ENCODE measurements at regions not wholly inside any gene's neighbourhood (a gene's known extent, or its start where the extent isn't known, plus 50 kb on each side); places are given as distances from the start of the nearest gene placed in this dataset.

DNA sequence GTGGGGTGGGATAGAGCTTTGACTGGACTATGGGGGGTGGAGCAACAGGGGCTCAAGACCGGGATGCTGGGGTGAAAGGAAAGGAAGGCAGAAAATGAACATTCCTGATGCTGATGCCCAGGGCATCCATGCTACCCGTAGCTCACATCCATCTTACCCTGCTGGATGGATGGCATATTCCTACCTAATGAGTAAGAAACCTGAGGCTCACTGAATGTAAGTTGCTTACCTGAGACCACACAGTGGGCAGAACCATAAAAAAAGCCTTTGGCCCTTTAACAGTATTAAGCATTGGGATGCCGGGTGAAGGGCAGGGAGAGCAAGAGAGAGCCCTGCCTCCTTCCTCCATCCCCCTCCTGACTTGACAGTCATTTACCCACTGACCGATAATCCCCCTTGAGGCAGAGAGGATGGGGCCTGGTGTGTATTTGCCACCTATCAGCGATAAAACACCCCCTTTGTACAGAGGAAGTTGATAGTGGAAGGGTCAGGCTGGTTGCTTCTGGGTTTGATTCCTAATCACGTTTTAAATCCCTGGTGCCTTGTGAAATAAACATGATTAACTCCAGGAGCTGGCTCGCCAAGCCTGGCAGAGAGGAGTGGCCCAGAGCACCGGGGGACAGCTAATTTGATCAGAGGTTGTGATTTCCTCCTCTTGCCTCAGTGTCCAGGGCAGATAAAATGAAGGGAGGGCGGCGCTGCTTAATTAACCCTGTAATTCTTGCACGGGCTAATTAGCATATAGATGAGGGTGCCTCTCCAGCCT is 105.9 kb upstream of the HS6ST1 start:
- TF ChIP-seq, protein P1, sequence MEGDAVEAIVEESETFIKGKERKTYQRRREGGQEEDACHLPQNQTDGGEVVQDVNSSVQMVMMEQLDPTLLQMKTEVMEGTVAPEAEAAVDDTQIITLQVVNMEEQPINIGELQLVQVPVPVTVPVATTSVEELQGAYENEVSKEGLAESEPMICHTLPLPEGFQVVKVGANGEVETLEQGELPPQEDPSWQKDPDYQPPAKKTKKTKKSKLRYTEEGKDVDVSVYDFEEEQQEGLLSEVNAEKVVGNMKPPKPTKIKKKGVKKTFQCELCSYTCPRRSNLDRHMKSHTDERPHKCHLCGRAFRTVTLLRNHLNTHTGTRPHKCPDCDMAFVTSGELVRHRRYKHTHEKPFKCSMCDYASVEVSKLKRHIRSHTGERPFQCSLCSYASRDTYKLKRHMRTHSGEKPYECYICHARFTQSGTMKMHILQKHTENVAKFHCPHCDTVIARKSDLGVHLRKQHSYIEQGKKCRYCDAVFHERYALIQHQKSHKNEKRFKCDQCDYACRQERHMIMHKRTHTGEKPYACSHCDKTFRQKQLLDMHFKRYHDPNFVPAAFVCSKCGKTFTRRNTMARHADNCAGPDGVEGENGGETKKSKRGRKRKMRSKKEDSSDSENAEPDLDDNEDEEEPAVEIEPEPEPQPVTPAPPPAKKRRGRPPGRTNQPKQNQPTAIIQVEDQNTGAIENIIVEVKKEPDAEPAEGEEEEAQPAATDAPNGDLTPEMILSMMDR (IDR thresholded peaks at IDR 0.05), result no peak
- TF ChIP-seq POLR2A (IDR thresholded peaks at IDR 0.05), result no peak
- no peak for TF ChIP-seq EP300 (IDR thresholded peaks at IDR 0.05)

Measured in ovary (tissue), 3 donors.